H1 (cell line): ENCODE measurements at regions not wholly inside any gene's neighbourhood (a gene's known extent, or its start where the extent isn't known, plus 50 kb on each side); places are given as distances from the start of the nearest gene placed in this dataset.

Experiments used
- CTCF ChIA-PET: fragments of 300-600 bp; sonication (Branson Sonifier 250); formaldehyde crosslinking; loops from one replicate; lab custom pipeline; 2021; ENCODE audit not compliant: partially characterized antibody; lab: Charles Lee
- POLR2A ChIA-PET: fragments of 300-600 bp; sonication (Branson Sonifier 250); formaldehyde crosslinking; loops from one replicate; lab custom pipeline; 2021; ENCODE audit warnings: inconsistent platforms; ENCODE audit not compliant: partially characterized antibody; lab: Charles Lee
- DNase-seq, 2 experiments: peaks; one replicate each; pipeline versions ENCODE4 v3.0.0 to v3.0.0-alpha.2; 2010 to 2022; ENCODE audit warnings: low spot score in 2 of 2, low read depth in 1 of 2, mixed read lengths in 1 of 2
- FAIRE-seq: peaks from 2 replicates; lab custom pipeline; 2011; peaks lifted over from hg19 to GRCh38; lab: Jason Lieb, UNC
- H2AFZ ChIP-seq: 2 replicates; pipeline ENCODE4 v1.8.1; 2012; ENCODE audit warnings: low read length, inconsistent platforms
- H2AK5ac ChIP-seq: 2 replicates; pipeline ENCODE4 v1.6.1; 2013; ENCODE audit warnings: low read depth, low read length
- H2BK120ac ChIP-seq: replicated peaks from 2 replicates; pipeline ENCODE3; 2013; ENCODE audit warnings: low read depth, low read length, inconsistent platforms
- H2BK12ac ChIP-seq: 2 replicates; pipeline ENCODE4 v1.6.1; 2013; ENCODE audit warnings: low read depth, low read length
- H2BK15ac ChIP-seq: 2 replicates; pipeline ENCODE4 v1.6.1; 2013; ENCODE audit warnings: low read length
- H2BK20ac ChIP-seq: 2 replicates; pipeline ENCODE4 v1.6.1; 2013; ENCODE audit warnings: low read length
- H2BK5ac ChIP-seq: 2 replicates; pipeline ENCODE4 v1.6.1; 2013; ENCODE audit warnings: low read depth, low read length
- H3K14ac ChIP-seq: 2 replicates; pipeline ENCODE4 v1.6.1; 2013; ENCODE audit warnings: inconsistent platforms; ENCODE audit not compliant: insufficient read length
- H3K18ac ChIP-seq: 2 replicates; pipeline ENCODE4 v1.6.1; 2013; ENCODE audit warnings: low read length; ENCODE audit errors: extremely low read depth
- H3K23ac ChIP-seq: 2 replicates; pipeline ENCODE4 v1.6.1; 2013; ENCODE audit warnings: inconsistent platforms; ENCODE audit not compliant: insufficient read length
- H3K23me2 ChIP-seq: 2 replicates; pipeline ENCODE4 v1.6.1; 2013; ENCODE audit warnings: low read depth, low read length
- H3K27ac ChIP-seq: 2 replicates; pipeline ENCODE4 v1.6.1; 2011; ENCODE audit warnings: low read depth, low read length, inconsistent platforms
- H3K27me3 ChIP-seq, 4 experiments: replicated peaks in 1 of 4; 1 replicate in 1 of 4; 2 replicates in 3 of 4; pipeline versions ENCODE4 v1.6.1 to v1.8.1; 2011 to 2013; ENCODE audit warnings: low read length in 3 of 4, mild to moderate bottlenecking in 3 of 4, inconsistent platforms in 2 of 4, mixed read lengths in 2 of 4, moderate library complexity in 1 of 4; ENCODE audit not compliant: control insufficient read depth in 3 of 4, insufficient read depth in 3 of 4; ENCODE audit errors: extremely low read depth in 1 of 4
- H3K36me3 ChIP-seq, 4 experiments: 2 replicates each; pipeline versions ENCODE4 v1.6.1 to v1.8.1; 2011 to 2013; ENCODE audit warnings: mild to moderate bottlenecking in 4 of 4, low read length in 3 of 4, moderate library complexity in 2 of 4, control low read depth in 1 of 4, inconsistent platforms in 1 of 4; ENCODE audit not compliant: insufficient read depth in 4 of 4, control insufficient read depth in 2 of 4
- H3K4ac ChIP-seq: replicated peaks from 2 replicates; pipeline ENCODE3; 2013; ENCODE audit warnings: low read length, low read depth, mixed read lengths, inconsistent platforms; ENCODE audit not compliant: insufficient read length
- H3K4me1 ChIP-seq, 4 experiments: replicated peaks in 1 of 4; 1 replicate in 1 of 4; 2 replicates in 3 of 4; pipeline versions ENCODE4 v1.6.1 to v1.8.1; 2011 to 2013; ENCODE audit warnings: low read length in 3 of 4, inconsistent platforms in 2 of 4, mixed read lengths in 1 of 4; ENCODE audit not compliant: insufficient read depth in 4 of 4, control insufficient read depth in 3 of 4
- H3K4me2 ChIP-seq, 2 experiments: 2 replicates each; pipeline versions ENCODE4 v1.6.1 to v1.8.1; 2011 to 2013; ENCODE audit warnings: low read depth in 2 of 2, low read length in 2 of 2, control low read depth in 1 of 2, inconsistent platforms in 1 of 2, mild to moderate bottlenecking in 1 of 2; ENCODE audit not compliant: insufficient read depth in 1 of 2
- H3K4me3 ChIP-seq, 4 experiments: fragments of 200-600, 300-600 bp in 1 of 4; sonication (generic), shearing (Covaris generic), sonication (Bioruptor Twin) in 1 of 4; 2 replicates each; pipeline versions ENCODE4 v1.5.1 to v1.8.1; 2011 to 2016; ENCODE audit warnings: low read length in 4 of 4, low read depth in 3 of 4, control low read depth in 2 of 4, inconsistent platforms in 2 of 4, mild to moderate bottlenecking in 2 of 4, mixed read lengths in 1 of 4, moderate library complexity in 1 of 4; ENCODE audit not compliant: insufficient read depth in 2 of 4; ENCODE audit errors: extremely low read depth in 1 of 4
- H3K56ac ChIP-seq: replicated peaks from 2 replicates; pipeline ENCODE3; 2013; ENCODE audit warnings: low read depth, mild to moderate bottlenecking, mixed read lengths, low read length, inconsistent platforms; ENCODE audit not compliant: insufficient read length
- H3K79me1 ChIP-seq: 2 replicates; pipeline ENCODE4 v1.6.1; 2013; ENCODE audit warnings: low read depth, low read length, control low read depth
- H3K79me2 ChIP-seq, 2 experiments: 2 replicates each; pipeline versions ENCODE4 v1.6.1 to v1.8.1; 2012 to 2013; ENCODE audit warnings: low read length in 2 of 2, mild to moderate bottlenecking in 2 of 2, inconsistent platforms in 1 of 2; ENCODE audit not compliant: insufficient read depth in 2 of 2, control insufficient read depth in 1 of 2
- H3K9ac ChIP-seq, 4 experiments: replicated peaks in 1 of 4; 1 replicate in 1 of 4; 2 replicates in 3 of 4; pipeline versions ENCODE4 v1.6.1 to v1.8.1; 2011 to 2013; ENCODE audit warnings: low read depth in 3 of 4, low read length in 3 of 4, control low read depth in 2 of 4, mild to moderate bottlenecking in 2 of 4, moderate library complexity in 2 of 4, inconsistent platforms in 1 of 4; ENCODE audit errors: extremely low read depth in 1 of 4
- H3K9me3 ChIP-seq, 2 experiments: 2 replicates each; pipeline versions ENCODE4 v1.6.1 to v1.8.1; 2012 to 2013; ENCODE audit warnings: mild to moderate bottlenecking in 2 of 2, moderate library complexity in 2 of 2, control low read depth in 1 of 2, inconsistent platforms in 1 of 2, low read depth in 1 of 2, low read length in 1 of 2, mixed read lengths in 1 of 2; ENCODE audit not compliant: insufficient read depth in 2 of 2
- H4K20me1 ChIP-seq, 2 experiments: replicated peaks in 1 of 2; 2 replicates each; pipeline versions ENCODE3 to v1.8.1; 2011 to 2013; ENCODE audit warnings: inconsistent platforms in 2 of 2, low read length in 2 of 2, mild to moderate bottlenecking in 1 of 2; ENCODE audit not compliant: insufficient read depth in 2 of 2, control insufficient read depth in 1 of 2
- H4K5ac ChIP-seq: 2 replicates; pipeline ENCODE4 v1.6.1; 2013; ENCODE audit warnings: low read length, low read depth, mixed read lengths, inconsistent platforms; ENCODE audit not compliant: insufficient read length
- H4K8ac ChIP-seq: 2 replicates; pipeline ENCODE4 v1.8.0; 2013; ENCODE audit warnings: mild to moderate bottlenecking, moderate library complexity, low read length, inconsistent platforms; ENCODE audit not compliant: insufficient read depth; ENCODE audit errors: extremely low read depth
- H4K91ac ChIP-seq: replicated peaks from 2 replicates; pipeline ENCODE3; 2013; ENCODE audit warnings: low read length, mixed read lengths, inconsistent platforms; ENCODE audit not compliant: insufficient read length
- BCL11A ChIP-seq, 2 experiments: IDR thresholded peaks; one replicate each; pipeline ENCODE4 v1.6.1; 2011; ENCODE audit warnings: low read depth in 2 of 2, low read length in 2 of 2, mild to moderate bottlenecking in 2 of 2
- BRCA1 ChIP-seq: IDR thresholded peaks from 2 replicates; pipeline ENCODE4 v1.6.1; 2012; ENCODE audit warnings: low read depth, low read length, improper control_type of control experiment
- CHD1 ChIP-seq: IDR thresholded peaks from 2 replicates; pipeline ENCODE4 v1.6.1; 2012; ENCODE audit warnings: low read depth, low read length, improper control_type of control experiment
- CREB1 ChIP-seq: IDR thresholded peaks from 2 replicates; pipeline ENCODE4 v1.6.1; 2012; ENCODE audit warnings: inconsistent platforms
- JUN ChIP-seq: IDR thresholded peaks from 2 replicates; pipeline ENCODE4 v1.6.1; 2011; ENCODE audit warnings: low read depth, mild to moderate bottlenecking, improper control_type of control experiment, low read length
- KDM4A ChIP-seq: IDR thresholded peaks from one replicate; pipeline ENCODE4 v1.7.1; 2012; ENCODE audit warnings: low read depth, mild to moderate bottlenecking, moderate library complexity, low read length, inconsistent platforms; ENCODE audit not compliant: severe bottlenecking
- MAFK ChIP-seq: IDR thresholded peaks from 2 replicates; pipeline ENCODE4 v1.6.1; 2012; ENCODE audit warnings: low read depth, mild to moderate bottlenecking, improper control_type of control experiment, low read length
- POU5F1 ChIP-seq: IDR thresholded peaks from 2 replicates; pipeline ENCODE4 v1.6.1; 2011; ENCODE audit warnings: low read depth, mild to moderate bottlenecking, low read length, moderate library complexity
- RBBP5 ChIP-seq: IDR thresholded peaks from 2 replicates; pipeline ENCODE4 v1.7.1; 2012; ENCODE audit warnings: low read depth, mild to moderate bottlenecking, inconsistent platforms, low read length, moderate library complexity, borderline replicate concordance
- SP4 ChIP-seq: IDR thresholded peaks from 2 replicates; pipeline ENCODE4 v1.6.1; 2012; ENCODE audit warnings: low read length, inconsistent platforms
- TBP ChIP-seq: IDR thresholded peaks from 2 replicates; pipeline ENCODE4 v1.6.1; 2011; ENCODE audit warnings: low read depth, low read length, improper control_type of control experiment
- WGBS, 2 experiments: shearing (Covaris generic) in 1 of 2; methylation state at CpG; one replicate each; pipeline versions ENCODE4 v1.1.6 to v1.1.7; 2013 to 2015; ENCODE audit warnings: low lambda C conversion rate in 2 of 2, mixed read lengths in 2 of 2, inconsistent platforms in 1 of 2, low coverage in 1 of 2, missing lambda C conversion rate in 1 of 2; ENCODE audit not compliant: insufficient replicate concordance in 2 of 2, insufficient coverage in 1 of 2, insufficient read length in 1 of 2; ENCODE audit errors: extremely low coverage in 1 of 2, missing lambda C conversion rate in 1 of 2; 5-methylcytosine and 5-hydroxymethylcytosine counted together
- TF ChIP-seq, protein P1 (sequence below), 3 experiments: IDR thresholded peaks; 1 replicate in 2 of 3; 2 replicates in 1 of 3; pipeline versions ENCODE4 v1.5.1 to v1.6.1; 2011; ENCODE audit warnings: low read length in 3 of 3, mild to moderate bottlenecking in 3 of 3, inconsistent platforms in 2 of 3, low read depth in 1 of 3, moderate library complexity in 1 of 3; ENCODE audit not compliant: insufficient read depth in 1 of 3; ENCODE audit errors: control extremely low read depth in 1 of 3
- TF ChIP-seq, protein P2 (sequence below): IDR thresholded peaks from 2 replicates; pipeline ENCODE4 v1.6.1; 2011; ENCODE audit warnings: low read depth, mild to moderate bottlenecking, low read length; ENCODE audit not compliant: insufficient read depth

DNA sequence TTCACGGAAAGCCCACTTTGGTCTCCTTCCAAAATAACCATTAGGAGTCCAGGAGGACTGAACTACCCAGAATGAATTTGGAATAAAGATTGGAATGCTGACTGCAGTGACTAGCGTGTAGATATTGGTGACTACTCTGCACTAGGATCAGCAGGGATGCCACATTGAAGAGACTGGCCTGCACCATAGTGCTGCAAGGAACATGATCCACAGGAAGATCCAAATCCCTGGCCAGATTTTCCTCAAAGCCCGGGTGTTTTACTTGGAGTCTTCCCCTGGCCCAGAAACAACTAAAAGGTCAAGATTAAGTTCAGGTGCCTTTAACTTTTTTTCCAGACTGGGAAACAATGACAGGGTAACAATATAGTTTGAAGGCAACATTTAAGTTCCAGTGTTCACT lies 870.4 kb downstream of the CDH8 start:
- H3K18ac ChIP-seq: no peak overlapping the region
- TF ChIP-seq JUN: no peak
- TF ChIP-seq, protein P1, sequence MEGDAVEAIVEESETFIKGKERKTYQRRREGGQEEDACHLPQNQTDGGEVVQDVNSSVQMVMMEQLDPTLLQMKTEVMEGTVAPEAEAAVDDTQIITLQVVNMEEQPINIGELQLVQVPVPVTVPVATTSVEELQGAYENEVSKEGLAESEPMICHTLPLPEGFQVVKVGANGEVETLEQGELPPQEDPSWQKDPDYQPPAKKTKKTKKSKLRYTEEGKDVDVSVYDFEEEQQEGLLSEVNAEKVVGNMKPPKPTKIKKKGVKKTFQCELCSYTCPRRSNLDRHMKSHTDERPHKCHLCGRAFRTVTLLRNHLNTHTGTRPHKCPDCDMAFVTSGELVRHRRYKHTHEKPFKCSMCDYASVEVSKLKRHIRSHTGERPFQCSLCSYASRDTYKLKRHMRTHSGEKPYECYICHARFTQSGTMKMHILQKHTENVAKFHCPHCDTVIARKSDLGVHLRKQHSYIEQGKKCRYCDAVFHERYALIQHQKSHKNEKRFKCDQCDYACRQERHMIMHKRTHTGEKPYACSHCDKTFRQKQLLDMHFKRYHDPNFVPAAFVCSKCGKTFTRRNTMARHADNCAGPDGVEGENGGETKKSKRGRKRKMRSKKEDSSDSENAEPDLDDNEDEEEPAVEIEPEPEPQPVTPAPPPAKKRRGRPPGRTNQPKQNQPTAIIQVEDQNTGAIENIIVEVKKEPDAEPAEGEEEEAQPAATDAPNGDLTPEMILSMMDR (IDR thresholded peaks at IDR 0.05; ENCODE audit: control extremely low read depth in 1 of 3, insufficient read depth in 1 of 3, low read depth in 1 of 3, low read length in 3 of 3): no peak
- TF ChIP-seq TBP: no peak
- no peak for TF ChIP-seq CREB1
- no peak for TF ChIP-seq BCL11A (IDR thresholded peaks at IDR 0.05; ENCODE audit: low read depth in 2 of 2, low read length in 2 of 2)
- no peak for TF ChIP-seq POU5F1
- TF ChIP-seq KDM4A: no peak
- TF ChIP-seq BRCA1: no peak
- TF ChIP-seq RBBP5: no peak
- TF ChIP-seq, protein P2, sequence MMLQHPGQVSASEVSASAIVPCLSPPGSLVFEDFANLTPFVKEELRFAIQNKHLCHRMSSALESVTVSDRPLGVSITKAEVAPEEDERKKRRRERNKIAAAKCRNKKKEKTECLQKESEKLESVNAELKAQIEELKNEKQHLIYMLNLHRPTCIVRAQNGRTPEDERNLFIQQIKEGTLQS: no peak
- TF ChIP-seq CHD1: no peak
- no peak for TF ChIP-seq MAFK
- no peak for TF ChIP-seq SP4

More for the DNA sequence above, 870.4 kb downstream of the CDH8 start:
- H3K36me3 ChIP-seq: no peaks in the 10 kb centered on the region
- H4K8ac ChIP-seq: no peak overlapping the region
- ChIA-PET CTCF (interaction anchor here (0.8 kb wide), 1 partner anchor 190 kb away, joined by 3 read pairs; no protein-coding TSS in a partner anchor), POLR2A (no interaction called here)
- no peak overlapping the region for H3K4me2 ChIP-seq
- no peak overlapping the region for H4K91ac ChIP-seq
- no peak overlapping the region for H3K27ac ChIP-seq
- no peak overlapping the region for H2BK12ac ChIP-seq
- H4K20me1 ChIP-seq: no peaks in the 10 kb centered on the region
- H2BK5ac ChIP-seq: no peak overlapping the region
- no peak overlapping the region for H3K14ac ChIP-seq
- WGBS, 2 experiments: 91% methylated on average over 3 of the region's 3 CpGs; no CpG with 5 or more reads in 1 of the 2 experiments
- H2BK15ac ChIP-seq: no peak overlapping the region
- no peaks in the 10 kb centered on the region for H3K79me1 ChIP-seq
- no peak overlapping the region for H3K56ac ChIP-seq
- H3K4me1 ChIP-seq: no peaks in the 10 kb centered on the region
- no peak overlapping the region for H2AFZ ChIP-seq
- H3K4ac ChIP-seq: no peak overlapping the region
- no peak overlapping the region for H3K9ac ChIP-seq
- no peaks in the 10 kb centered on the region for H3K27me3 ChIP-seq
- H3K9me3 ChIP-seq: no peaks in the 10 kb centered on the region
- H3K4me3 ChIP-seq: no peak overlapping the region
- DNase-seq (no peak), FAIRE-seq (no peak)
- H3K23ac ChIP-seq: no peak overlapping the region
- no peak overlapping the region for H4K5ac ChIP-seq
- no peak overlapping the region for H2BK120ac ChIP-seq
- no peak overlapping the region for H2AK5ac ChIP-seq
- H3K23me2 ChIP-seq: no peaks in the 10 kb centered on the region
- no peak overlapping the region for H2BK20ac ChIP-seq
- H3K79me2 ChIP-seq: no peaks in the 10 kb centered on the region
